ENCODE measurements at regions not wholly inside any gene's neighbourhood (a gene's known extent, or its start where the extent isn't known, plus 50 kb on each side); places are given as distances from the start of the nearest gene placed in this dataset.

DNA sequence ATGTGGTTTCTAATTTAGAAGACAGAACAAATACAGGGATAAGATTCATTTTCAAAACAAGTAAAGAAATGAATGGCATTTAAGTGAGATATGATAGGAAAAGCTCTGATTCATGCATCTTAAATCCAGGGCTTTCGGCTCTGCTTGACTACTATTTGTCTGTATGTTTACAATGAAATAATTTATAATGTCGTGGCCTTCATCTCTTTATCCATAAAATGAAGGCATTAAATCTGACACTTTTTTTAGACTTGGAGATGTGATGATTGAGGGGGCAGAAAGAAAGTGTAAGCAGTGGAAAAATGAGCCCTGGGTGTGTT lies 115.7 kb upstream of the KIT start:
- TF ChIP-seq CTCF (IDR thresholded peaks at IDR 0.05) (no peak), EP300 (IDR thresholded peaks at IDR 0.05) (no peak), POLR2A (IDR thresholded peaks at IDR 0.05) (no peak)

Data from tibial nerve (tissue), 4 donors.